H1 (cell line): ENCODE measurements at regions not wholly inside any gene's neighbourhood (a gene's known extent, or its start where the extent isn't known, plus 50 kb on each side); places are given as distances from the start of the nearest gene placed in this dataset.

Source experiments
- CTCF ChIA-PET: fragments of 300-600 bp; sonication (Branson Sonifier 250); formaldehyde crosslinking; loops from one replicate; lab custom pipeline; 2021; ENCODE audit not compliant: partially characterized antibody; lab: Charles Lee
- POLR2A ChIA-PET: fragments of 300-600 bp; sonication (Branson Sonifier 250); formaldehyde crosslinking; loops from one replicate; lab custom pipeline; 2021; ENCODE audit warnings: inconsistent platforms; ENCODE audit not compliant: partially characterized antibody; lab: Charles Lee
- DNase-seq, 2 experiments: peaks; one replicate each; pipeline versions ENCODE4 v3.0.0 to v3.0.0-alpha.2; 2010 to 2022; ENCODE audit warnings: low spot score in 2 of 2, low read depth in 1 of 2, mixed read lengths in 1 of 2
- FAIRE-seq: peaks from 2 replicates; lab custom pipeline; 2011; peaks lifted over from hg19 to GRCh38; lab: Jason Lieb, UNC
- H2AFZ ChIP-seq: 2 replicates; pipeline ENCODE4 v1.8.1; 2012; ENCODE audit warnings: low read length, inconsistent platforms
- H2AK5ac ChIP-seq: 2 replicates; pipeline ENCODE4 v1.6.1; 2013; ENCODE audit warnings: low read depth, low read length
- H2BK120ac ChIP-seq: replicated peaks from 2 replicates; pipeline ENCODE3; 2013; ENCODE audit warnings: low read depth, low read length, inconsistent platforms
- H2BK12ac ChIP-seq: 2 replicates; pipeline ENCODE4 v1.6.1; 2013; ENCODE audit warnings: low read depth, low read length
- H2BK15ac ChIP-seq: 2 replicates; pipeline ENCODE4 v1.6.1; 2013; ENCODE audit warnings: low read length
- H2BK20ac ChIP-seq: 2 replicates; pipeline ENCODE4 v1.6.1; 2013; ENCODE audit warnings: low read length
- H2BK5ac ChIP-seq: 2 replicates; pipeline ENCODE4 v1.6.1; 2013; ENCODE audit warnings: low read depth, low read length
- H3K14ac ChIP-seq: 2 replicates; pipeline ENCODE4 v1.6.1; 2013; ENCODE audit warnings: inconsistent platforms; ENCODE audit not compliant: insufficient read length
- H3K18ac ChIP-seq: 2 replicates; pipeline ENCODE4 v1.6.1; 2013; ENCODE audit warnings: low read length; ENCODE audit errors: extremely low read depth
- H3K23ac ChIP-seq: 2 replicates; pipeline ENCODE4 v1.6.1; 2013; ENCODE audit warnings: inconsistent platforms; ENCODE audit not compliant: insufficient read length
- H3K23me2 ChIP-seq: 2 replicates; pipeline ENCODE4 v1.6.1; 2013; ENCODE audit warnings: low read depth, low read length
- H3K27ac ChIP-seq: 2 replicates; pipeline ENCODE4 v1.6.1; 2011; ENCODE audit warnings: low read depth, low read length, inconsistent platforms
- H3K27me3 ChIP-seq, 4 experiments: replicated peaks in 1 of 4; 1 replicate in 1 of 4; 2 replicates in 3 of 4; pipeline versions ENCODE4 v1.6.1 to v1.8.1; 2011 to 2013; ENCODE audit warnings: low read length in 3 of 4, mild to moderate bottlenecking in 3 of 4, inconsistent platforms in 2 of 4, mixed read lengths in 2 of 4, moderate library complexity in 1 of 4; ENCODE audit not compliant: control insufficient read depth in 3 of 4, insufficient read depth in 3 of 4; ENCODE audit errors: extremely low read depth in 1 of 4
- H3K36me3 ChIP-seq, 4 experiments: 2 replicates each; pipeline versions ENCODE4 v1.6.1 to v1.8.1; 2011 to 2013; ENCODE audit warnings: mild to moderate bottlenecking in 4 of 4, low read length in 3 of 4, moderate library complexity in 2 of 4, control low read depth in 1 of 4, inconsistent platforms in 1 of 4; ENCODE audit not compliant: insufficient read depth in 4 of 4, control insufficient read depth in 2 of 4
- H3K4ac ChIP-seq: replicated peaks from 2 replicates; pipeline ENCODE3; 2013; ENCODE audit warnings: low read length, low read depth, mixed read lengths, inconsistent platforms; ENCODE audit not compliant: insufficient read length
- H3K4me1 ChIP-seq, 4 experiments: replicated peaks in 1 of 4; 1 replicate in 1 of 4; 2 replicates in 3 of 4; pipeline versions ENCODE4 v1.6.1 to v1.8.1; 2011 to 2013; ENCODE audit warnings: low read length in 3 of 4, inconsistent platforms in 2 of 4, mixed read lengths in 1 of 4; ENCODE audit not compliant: insufficient read depth in 4 of 4, control insufficient read depth in 3 of 4
- H3K4me2 ChIP-seq, 2 experiments: 2 replicates each; pipeline versions ENCODE4 v1.6.1 to v1.8.1; 2011 to 2013; ENCODE audit warnings: low read depth in 2 of 2, low read length in 2 of 2, control low read depth in 1 of 2, inconsistent platforms in 1 of 2, mild to moderate bottlenecking in 1 of 2; ENCODE audit not compliant: insufficient read depth in 1 of 2
- H3K4me3 ChIP-seq, 4 experiments: fragments of 200-600, 300-600 bp in 1 of 4; sonication (generic), shearing (Covaris generic), sonication (Bioruptor Twin) in 1 of 4; 2 replicates each; pipeline versions ENCODE4 v1.5.1 to v1.8.1; 2011 to 2016; ENCODE audit warnings: low read length in 4 of 4, low read depth in 3 of 4, control low read depth in 2 of 4, inconsistent platforms in 2 of 4, mild to moderate bottlenecking in 2 of 4, mixed read lengths in 1 of 4, moderate library complexity in 1 of 4; ENCODE audit not compliant: insufficient read depth in 2 of 4; ENCODE audit errors: extremely low read depth in 1 of 4
- H3K56ac ChIP-seq: replicated peaks from 2 replicates; pipeline ENCODE3; 2013; ENCODE audit warnings: low read depth, mild to moderate bottlenecking, mixed read lengths, low read length, inconsistent platforms; ENCODE audit not compliant: insufficient read length
- H3K79me1 ChIP-seq: 2 replicates; pipeline ENCODE4 v1.6.1; 2013; ENCODE audit warnings: low read depth, low read length, control low read depth
- H3K79me2 ChIP-seq, 2 experiments: 2 replicates each; pipeline versions ENCODE4 v1.6.1 to v1.8.1; 2012 to 2013; ENCODE audit warnings: low read length in 2 of 2, mild to moderate bottlenecking in 2 of 2, inconsistent platforms in 1 of 2; ENCODE audit not compliant: insufficient read depth in 2 of 2, control insufficient read depth in 1 of 2
- H3K9ac ChIP-seq, 4 experiments: replicated peaks in 1 of 4; 1 replicate in 1 of 4; 2 replicates in 3 of 4; pipeline versions ENCODE4 v1.6.1 to v1.8.1; 2011 to 2013; ENCODE audit warnings: low read depth in 3 of 4, low read length in 3 of 4, control low read depth in 2 of 4, mild to moderate bottlenecking in 2 of 4, moderate library complexity in 2 of 4, inconsistent platforms in 1 of 4; ENCODE audit errors: extremely low read depth in 1 of 4
- H3K9me3 ChIP-seq, 2 experiments: 2 replicates each; pipeline versions ENCODE4 v1.6.1 to v1.8.1; 2012 to 2013; ENCODE audit warnings: mild to moderate bottlenecking in 2 of 2, moderate library complexity in 2 of 2, control low read depth in 1 of 2, inconsistent platforms in 1 of 2, low read depth in 1 of 2, low read length in 1 of 2, mixed read lengths in 1 of 2; ENCODE audit not compliant: insufficient read depth in 2 of 2
- H4K20me1 ChIP-seq, 2 experiments: replicated peaks in 1 of 2; 2 replicates each; pipeline versions ENCODE3 to v1.8.1; 2011 to 2013; ENCODE audit warnings: inconsistent platforms in 2 of 2, low read length in 2 of 2, mild to moderate bottlenecking in 1 of 2; ENCODE audit not compliant: insufficient read depth in 2 of 2, control insufficient read depth in 1 of 2
- H4K5ac ChIP-seq: 2 replicates; pipeline ENCODE4 v1.6.1; 2013; ENCODE audit warnings: low read length, low read depth, mixed read lengths, inconsistent platforms; ENCODE audit not compliant: insufficient read length
- H4K8ac ChIP-seq: 2 replicates; pipeline ENCODE4 v1.8.0; 2013; ENCODE audit warnings: mild to moderate bottlenecking, moderate library complexity, low read length, inconsistent platforms; ENCODE audit not compliant: insufficient read depth; ENCODE audit errors: extremely low read depth
- H4K91ac ChIP-seq: replicated peaks from 2 replicates; pipeline ENCODE3; 2013; ENCODE audit warnings: low read length, mixed read lengths, inconsistent platforms; ENCODE audit not compliant: insufficient read length
- ATF2 ChIP-seq: IDR thresholded peaks from 2 replicates; pipeline ENCODE4 v1.6.1; 2012; ENCODE audit warnings: low read length, inconsistent platforms
- BACH1 ChIP-seq: IDR thresholded peaks from 2 replicates; pipeline ENCODE4 v1.6.1; 2012; ENCODE audit warnings: low read length, improper control_type of control experiment
- KDM5A ChIP-seq: fragments of 200-600 bp; IDR thresholded peaks from 2 replicates; pipeline ENCODE4 v1.7.1; 2012; ENCODE audit warnings: mild to moderate bottlenecking, low read length, inconsistent platforms, mixed read lengths
- POU5F1 ChIP-seq: IDR thresholded peaks from 2 replicates; pipeline ENCODE4 v1.6.1; 2011; ENCODE audit warnings: low read depth, mild to moderate bottlenecking, low read length, moderate library complexity
- RAD21 ChIP-seq, 2 experiments: IDR thresholded peaks in 1 of 2; conservative IDR thresholded peaks in 1 of 2; 2 replicates each; pipeline ENCODE4 v1.6.1; 2011; ENCODE audit warnings: low read depth in 2 of 2, low read length in 2 of 2, improper control_type of control experiment in 1 of 2, inconsistent platforms in 1 of 2, mild to moderate bottlenecking in 1 of 2, moderate library complexity in 1 of 2
- RBBP5 ChIP-seq: IDR thresholded peaks from 2 replicates; pipeline ENCODE4 v1.7.1; 2012; ENCODE audit warnings: low read depth, mild to moderate bottlenecking, inconsistent platforms, low read length, moderate library complexity, borderline replicate concordance
- TAF7 ChIP-seq: optimal IDR thresholded peaks from 2 replicates; pipeline ENCODE3; 2011; ENCODE audit warnings: low read depth, mild to moderate bottlenecking, inconsistent platforms, low read length, moderate library complexity, borderline replicate concordance
- TBP ChIP-seq: IDR thresholded peaks from 2 replicates; pipeline ENCODE4 v1.6.1; 2011; ENCODE audit warnings: low read depth, low read length, improper control_type of control experiment
- WGBS, 2 experiments: shearing (Covaris generic) in 1 of 2; methylation state at CpG; one replicate each; pipeline versions ENCODE4 v1.1.6 to v1.1.7; 2013 to 2015; ENCODE audit warnings: low lambda C conversion rate in 2 of 2, mixed read lengths in 2 of 2, inconsistent platforms in 1 of 2, low coverage in 1 of 2, missing lambda C conversion rate in 1 of 2; ENCODE audit not compliant: insufficient replicate concordance in 2 of 2, insufficient coverage in 1 of 2, insufficient read length in 1 of 2; ENCODE audit errors: extremely low coverage in 1 of 2, missing lambda C conversion rate in 1 of 2; 5-methylcytosine and 5-hydroxymethylcytosine counted together

GRCh38 chr11:29119116-29119515 is 897.7 kb downstream of the KCNA4 start:
- FAIRE-seq (no peak), DNase-seq (no peak)
- Histone ChIP-seq H3K4me3 (no peak overlapping the region), H3K79me1 (no peaks in the 10 kb centered on the region), H2AFZ (no peak overlapping the region), H2BK12ac (no peak overlapping the region), H2BK120ac (no peak overlapping the region), H3K56ac (no peak overlapping the region), H3K4me2 (no peak overlapping the region), H2BK15ac (no peak overlapping the region), H4K5ac (no peak overlapping the region), H3K18ac (no peak overlapping the region), H3K27me3 (no peaks in the 10 kb centered on the region), H3K79me2 (no peaks in the 10 kb centered on the region), H3K9ac (no peak overlapping the region), H3K23ac (no peak overlapping the region), H2BK20ac (no peak overlapping the region), H3K4ac (no peak overlapping the region), H4K20me1 (no peaks in the 10 kb centered on the region), H3K14ac (no peak overlapping the region), H2BK5ac (no peak overlapping the region), H3K4me1 (no peaks in the 10 kb centered on the region), H3K27ac (no peak overlapping the region), H4K8ac (no peak overlapping the region), H3K36me3 (no peaks in the 10 kb centered on the region), H2AK5ac (no peak overlapping the region), H3K23me2 (no peaks in the 10 kb centered on the region), H3K9me3 (no peaks in the 10 kb centered on the region), H4K91ac (no peak overlapping the region)
- CTCF ChIA-PET, result no interaction called here
- TF ChIP-seq RBBP5 (no peak), KDM5A (no peak), BACH1 (no peak), TBP (no peak), ATF2 (no peak), TAF7 (no peak), RAD21 (IDR thresholded peaks at IDR 0.05 in 1 of 2, conservative IDR thresholded peaks at IDR 0.05 in 1 of 2; ENCODE audit: low read depth in 2 of 2, low read length in 2 of 2) (no peak), POU5F1 (no peak)
- 100% methylated on average over 1 of the region's 1 CpG; no CpG with 5 or more reads in 1 of the 2 experiments for WGBS, 2 experiments
- POLR2A ChIA-PET, result no interaction called here
